SK-N-SH treated with all-trans-retinoic acid at 6 μM for 48 hours (cell line): ENCODE measurements at regions not wholly inside any gene's neighbourhood (a gene's known extent, or its start where the extent isn't known, plus 50 kb on each side); places are given as distances from the start of the nearest gene placed in this dataset.

ENCODE experiments used
- ATAC-seq: fragments of 200-7000 bp; cut with Tn5 transposase; 3 replicates; pipeline ENCODE4 v1.9.1; 2020; ENCODE audit warnings: mild to moderate bottlenecking, moderate library complexity
- ARNTL ChIP-seq: fragments of 450-650 bp; formaldehyde crosslinking; IDR thresholded peaks from 2 replicates; pipeline ENCODE4 v1.5.0; 2020; ENCODE audit warnings: low read depth, mild to moderate bottlenecking, moderate library complexity, borderline replicate concordance
- BACH2 ChIP-seq: fragments of 250-450 bp; sonication (Bioruptor Pico); IDR thresholded peaks from 2 replicates; pipeline ENCODE4 v1.9.0; 2021; ENCODE audit warnings: mild to moderate bottlenecking, borderline replicate concordance
- CSDC2 ChIP-seq: fragments of 250-450 bp; sonication (Bioruptor Pico); IDR thresholded peaks from 2 replicates; pipeline ENCODE4 v1.5.0; 2020; ENCODE audit warnings: mild to moderate bottlenecking, moderate library complexity
- ESRRG ChIP-seq: fragments of 250-450 bp; sonication (Bioruptor Pico); IDR thresholded peaks from 2 replicates; pipeline ENCODE4 v1.6.1; 2021; ENCODE audit warnings: mild to moderate bottlenecking
- ISL1 ChIP-seq: fragments of 250-450 bp; sonication (Bioruptor Pico); IDR thresholded peaks from 2 replicates; pipeline ENCODE4 v2.1.2; 2022; ENCODE audit warnings: mild to moderate bottlenecking, moderate library complexity
- OSR1 ChIP-seq: fragments of 250-450 bp; sonication (Bioruptor Pico); IDR thresholded peaks from 2 replicates; pipeline ENCODE4 v1.8.0; 2022; ENCODE audit warnings: moderate library complexity, mild to moderate bottlenecking, inconsistent platforms
- PATZ1 ChIP-seq: fragments of 250-450 bp; sonication (Bioruptor Pico); IDR thresholded peaks from 2 replicates; pipeline ENCODE4 v1.8.0; 2020; ENCODE audit warnings: mild to moderate bottlenecking, moderate library complexity, borderline replicate concordance
- POU6F1 ChIP-seq: fragments of 250-450 bp; sonication (Bioruptor Pico); IDR thresholded peaks from 2 replicates; pipeline ENCODE4 v1.8.0; 2021; ENCODE audit warnings: low read depth, mild to moderate bottlenecking, moderate library complexity, borderline replicate concordance
- PPARA ChIP-seq: fragments of 250-450 bp; sonication (Bioruptor Pico); IDR thresholded peaks from 2 replicates; pipeline ENCODE4 v1.5.0; 2020; ENCODE audit warnings: mild to moderate bottlenecking, borderline replicate concordance
- RARB ChIP-seq: fragments of 250-450 bp; sonication (Bioruptor Pico); IDR thresholded peaks from 2 replicates; pipeline ENCODE4 v1.8.0; 2021; ENCODE audit warnings: mild to moderate bottlenecking, moderate library complexity
- TCF4 ChIP-seq: fragments of 250-450 bp; sonication (Bioruptor Pico); IDR thresholded peaks from 2 replicates; pipeline ENCODE4 v1.8.0; 2021; ENCODE audit warnings: mild to moderate bottlenecking, moderate library complexity, borderline replicate concordance
- TOX ChIP-seq: fragments of 250-450 bp; sonication (Bioruptor Pico); IDR thresholded peaks from 2 replicates; pipeline ENCODE4 v1.8.0; 2021; ENCODE audit warnings: mild to moderate bottlenecking, moderate library complexity, borderline replicate concordance
- ZC3H10 ChIP-seq: fragments of 250-450 bp; sonication (Bioruptor Pico); IDR thresholded peaks from 2 replicates; pipeline ENCODE4 v1.5.1; 2021; ENCODE audit warnings: mild to moderate bottlenecking, moderate library complexity
- ZFP3 ChIP-seq: fragments of 250-450 bp; sonication (Bioruptor Pico); IDR thresholded peaks from 2 replicates; pipeline ENCODE4 v1.5.0; 2020; ENCODE audit warnings: mild to moderate bottlenecking, moderate library complexity
- ZFP30 ChIP-seq: fragments of 450-650 bp; formaldehyde crosslinking; IDR thresholded peaks from 2 replicates; pipeline ENCODE4 v1.5.0; 2022; ENCODE audit warnings: mild to moderate bottlenecking, moderate library complexity
- ZNF8 ChIP-seq: fragments of 450-650 bp; formaldehyde crosslinking; IDR thresholded peaks from 2 replicates; pipeline ENCODE4 v1.5.0; 2020; ENCODE audit warnings: mild to moderate bottlenecking, moderate library complexity
- TF ChIP-seq, protein P1 (sequence below): fragments of 250-450 bp; sonication (Bioruptor Pico); IDR thresholded peaks from 2 replicates; pipeline ENCODE4 v1.5.1; 2020; ENCODE audit warnings: low read depth, mild to moderate bottlenecking, moderate library complexity
- TF ChIP-seq, protein P2 (sequence below): fragments of 250-450 bp; sonication (Bioruptor Pico); IDR thresholded peaks from 2 replicates; pipeline ENCODE4 v1.5.0; 2020; ENCODE audit warnings: mild to moderate bottlenecking, moderate library complexity
- TF ChIP-seq, protein P3 (sequence below): fragments of 250-450 bp; sonication (Bioruptor Pico); IDR thresholded peaks from 2 replicates; pipeline ENCODE4 v1.5.1; 2021; ENCODE audit warnings: mild to moderate bottlenecking, moderate library complexity

DNA sequence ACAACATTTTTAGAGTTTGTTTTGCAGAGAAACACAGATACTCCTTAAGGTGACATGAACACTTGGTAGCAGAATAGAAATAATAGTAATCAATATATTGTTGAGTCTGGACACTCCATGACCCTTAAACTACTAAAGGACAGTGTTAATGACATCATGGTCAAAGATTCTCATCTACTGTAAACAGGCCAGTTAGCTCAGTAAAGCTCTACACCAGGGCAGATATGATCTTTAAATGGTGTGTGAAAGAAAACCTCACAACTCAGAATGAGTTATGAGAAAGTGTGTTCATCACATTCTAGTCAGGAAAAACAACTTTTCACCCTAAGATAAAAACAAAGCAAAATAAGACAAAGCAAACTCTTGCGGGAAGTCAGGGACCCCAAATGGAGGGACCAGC lies 58.1 kb upstream of the ADAMTS5 start:
- no peak for ATAC-seq
- TF ChIP-seq ZC3H10 (CRISPR knock-in tag) (no peak), ESRRG (CRISPR knock-in tag) (no peak), RARB (no peak), BACH2 (CRISPR knock-in tag) (no peak), PPARA (CRISPR knock-in tag) (no peak), ISL1 (CRISPR knock-in tag) (no peak), ARNTL (CRISPR knock-in tag) (no peak), TCF4 (CRISPR knock-in tag) (no peak), CSDC2 (CRISPR knock-in tag) (no peak), ZFP3 (CRISPR knock-in tag) (no peak), OSR1 (CRISPR knock-in tag) (no peak), TOX (CRISPR knock-in tag) (no peak), PATZ1 (no peak), POU6F1 (CRISPR knock-in tag) (no peak), ZNF8 (CRISPR knock-in tag) (no peak)
- TF ChIP-seq, protein P1, sequence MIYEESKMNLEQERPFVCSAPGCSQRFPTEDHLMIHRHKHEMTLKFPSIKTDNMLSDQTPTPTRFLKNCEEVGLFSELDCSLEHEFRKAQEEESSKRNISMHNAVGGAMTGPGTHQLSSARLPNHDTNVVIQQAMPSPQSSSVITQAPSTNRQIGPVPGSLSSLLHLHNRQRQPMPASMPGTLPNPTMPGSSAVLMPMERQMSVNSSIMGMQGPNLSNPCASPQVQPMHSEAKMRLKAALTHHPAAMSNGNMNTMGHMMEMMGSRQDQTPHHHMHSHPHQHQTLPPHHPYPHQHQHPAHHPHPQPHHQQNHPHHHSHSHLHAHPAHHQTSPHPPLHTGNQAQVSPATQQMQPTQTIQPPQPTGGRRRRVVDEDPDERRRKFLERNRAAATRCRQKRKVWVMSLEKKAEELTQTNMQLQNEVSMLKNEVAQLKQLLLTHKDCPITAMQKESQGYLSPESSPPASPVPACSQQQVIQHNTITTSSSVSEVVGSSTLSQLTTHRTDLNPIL (CRISPR knock-in tag), result no peak
- TF ChIP-seq, protein P2, sequence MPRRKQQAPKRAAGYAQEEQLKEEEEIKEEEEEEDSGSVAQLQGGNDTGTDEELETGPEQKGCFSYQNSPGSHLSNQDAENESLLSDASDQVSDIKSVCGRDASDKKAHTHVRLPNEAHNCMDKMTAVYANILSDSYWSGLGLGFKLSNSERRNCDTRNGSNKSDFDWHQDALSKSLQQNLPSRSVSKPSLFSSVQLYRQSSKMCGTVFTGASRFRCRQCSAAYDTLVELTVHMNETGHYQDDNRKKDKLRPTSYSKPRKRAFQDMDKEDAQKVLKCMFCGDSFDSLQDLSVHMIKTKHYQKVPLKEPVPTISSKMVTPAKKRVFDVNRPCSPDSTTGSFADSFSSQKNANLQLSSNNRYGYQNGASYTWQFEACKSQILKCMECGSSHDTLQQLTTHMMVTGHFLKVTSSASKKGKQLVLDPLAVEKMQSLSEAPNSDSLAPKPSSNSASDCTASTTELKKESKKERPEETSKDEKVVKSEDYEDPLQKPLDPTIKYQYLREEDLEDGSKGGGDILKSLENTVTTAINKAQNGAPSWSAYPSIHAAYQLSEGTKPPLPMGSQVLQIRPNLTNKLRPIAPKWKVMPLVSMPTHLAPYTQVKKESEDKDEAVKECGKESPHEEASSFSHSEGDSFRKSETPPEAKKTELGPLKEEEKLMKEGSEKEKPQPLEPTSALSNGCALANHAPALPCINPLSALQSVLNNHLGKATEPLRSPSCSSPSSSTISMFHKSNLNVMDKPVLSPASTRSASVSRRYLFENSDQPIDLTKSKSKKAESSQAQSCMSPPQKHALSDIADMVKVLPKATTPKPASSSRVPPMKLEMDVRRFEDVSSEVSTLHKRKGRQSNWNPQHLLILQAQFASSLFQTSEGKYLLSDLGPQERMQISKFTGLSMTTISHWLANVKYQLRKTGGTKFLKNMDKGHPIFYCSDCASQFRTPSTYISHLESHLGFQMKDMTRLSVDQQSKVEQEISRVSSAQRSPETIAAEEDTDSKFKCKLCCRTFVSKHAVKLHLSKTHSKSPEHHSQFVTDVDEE (CRISPR knock-in tag), result no peak
- TF ChIP-seq, protein P3, sequence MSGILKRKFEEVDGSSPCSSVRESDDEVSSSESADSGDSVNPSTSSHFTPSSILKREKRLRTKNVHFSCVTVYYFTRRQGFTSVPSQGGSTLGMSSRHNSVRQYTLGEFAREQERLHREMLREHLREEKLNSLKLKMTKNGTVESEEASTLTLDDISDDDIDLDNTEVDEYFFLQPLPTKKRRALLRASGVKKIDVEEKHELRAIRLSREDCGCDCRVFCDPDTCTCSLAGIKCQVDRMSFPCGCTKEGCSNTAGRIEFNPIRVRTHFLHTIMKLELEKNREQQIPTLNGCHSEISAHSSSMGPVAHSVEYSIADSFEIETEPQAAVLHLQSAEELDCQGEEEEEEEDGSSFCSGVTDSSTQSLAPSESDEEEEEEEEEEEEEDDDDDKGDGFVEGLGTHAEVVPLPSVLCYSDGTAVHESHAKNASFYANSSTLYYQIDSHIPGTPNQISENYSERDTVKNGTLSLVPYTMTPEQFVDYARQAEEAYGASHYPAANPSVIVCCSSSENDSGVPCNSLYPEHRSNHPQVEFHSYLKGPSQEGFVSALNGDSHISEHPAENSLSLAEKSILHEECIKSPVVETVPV (CRISPR knock-in tag), result no peak
- TF ChIP-seq, all 23 proteins: peak for 0

DNA sequence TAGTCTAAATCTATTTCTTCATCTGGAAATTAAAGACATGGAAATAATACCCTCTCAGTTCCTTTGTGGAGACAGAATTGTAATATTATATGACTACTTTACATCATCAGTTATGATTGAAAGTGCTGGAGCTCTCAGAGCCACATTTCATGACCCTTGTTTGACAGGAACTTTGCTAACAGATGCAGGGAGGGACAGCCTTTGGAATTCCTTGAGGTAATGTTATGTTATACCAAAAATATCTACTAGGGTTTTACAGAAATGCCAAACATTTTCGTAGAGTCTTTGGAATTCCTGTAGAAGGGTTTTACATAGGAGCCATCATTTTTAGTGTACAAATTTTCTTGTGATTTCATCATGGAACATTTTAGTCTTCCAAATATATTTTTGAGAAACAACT lies 57.4 kb upstream of the ADAMTS5 start:
- peak; percentile 61 for ATAC-seq
- TF ChIP-seq ISL1 (CRISPR knock-in tag), result peak; percentile 75
- no peak for TF ChIP-seq ZC3H10 (CRISPR knock-in tag)
- TF ChIP-seq, protein P2 (CRISPR knock-in tag), result no peak

DNA sequence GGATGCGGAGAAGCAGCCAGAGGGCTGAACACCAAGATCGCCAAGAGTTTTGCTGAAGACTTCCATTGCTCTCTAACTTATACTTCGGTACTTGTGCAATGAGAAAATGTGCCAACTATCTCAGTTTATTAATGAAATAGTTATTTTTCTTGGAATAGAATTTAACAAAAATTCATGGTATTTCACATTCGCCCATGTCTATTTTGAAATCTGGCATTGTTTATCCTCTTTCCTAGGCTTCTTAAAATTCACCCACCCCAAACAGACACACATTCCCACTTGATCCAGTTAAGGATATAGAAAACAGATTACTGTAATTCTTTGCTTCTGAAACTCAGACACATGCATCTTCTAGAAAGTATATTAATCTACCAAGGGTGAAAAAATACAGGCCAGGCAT lies 56.3 kb upstream of the ADAMTS5 start:
- no peak for ATAC-seq
- TF ChIP-seq ZNF8 (CRISPR knock-in tag), result no peak
- no peak for TF ChIP-seq ZFP30
- TF ChIP-seq ARNTL (CRISPR knock-in tag), result no peak
